HG02840 (cell line): ENCODE measurements at regions not wholly inside any gene's neighbourhood (a gene's known extent, or its start where the extent isn't known, plus 50 kb on each side); places are given as distances from the start of the nearest gene placed in this dataset.
"Not testable (repeated sequence)": the region's sequence is repeated elsewhere in the genome, so short reads cannot be mapped to it uniquely, and the experiment has no call there.

Source experiments
- ATAC-seq: cut with Tn5 transposase; IDR thresholded peaks from one replicate; pipeline ENCODE4 v1.9.1; 2021; ENCODE audit warnings: mild to moderate bottlenecking, moderate library complexity, moderate number of reproducible peaks; ENCODE audit not compliant: unreplicated experiment, low FRiP score

- no peak for ATAC-seq
These were observed 88.9 kb downstream of the ADCYAP1 start for GRCh38 chr18:993560-993959.

- ATAC-seq = no peak
These were observed 91.0 kb downstream of the ADCYAP1 start for GRCh38 chr18:995629-996028.

GRCh38 chr18:997499-997898 lies 92.8 kb downstream of the ADCYAP1 start:
- ATAC-seq = no peak

- ATAC-seq = no peak
These were observed 94.3 kb downstream of the ADCYAP1 start for GRCh38 chr18:998936-999335.

- no peak for ATAC-seq
These were observed 98.0 kb downstream of the ADCYAP1 start for GRCh38 chr18:1002653-1003178.

GRCh38 chr18:1003499-1003898 lies 98.8 kb downstream of the ADCYAP1 start:
- no peak for ATAC-seq

- ATAC-seq = no peak
These were observed 101.6 kb downstream of the ADCYAP1 start for GRCh38 chr18:1006304-1006703.

- no peak for ATAC-seq
These were observed 102.3 kb downstream of the ADCYAP1 start for GRCh38 chr18:1006965-1007364.

GRCh38 chr18:1011349-1011748 lies 106.7 kb downstream of the ADCYAP1 start:
- no peak for ATAC-seq

- no peak for ATAC-seq
These were observed 108.1 kb downstream of the ADCYAP1 start for GRCh38 chr18:1012775-1013174.

- no peak for ATAC-seq
These were observed 109.3 kb downstream of the ADCYAP1 start for GRCh38 chr18:1013951-1014350.

GRCh38 chr18:1014509-1014908 lies 109.8 kb downstream of the ADCYAP1 start:
- ATAC-seq = no peak

GRCh38 chr18:1014951-1015624 lies 110.4 kb downstream of the ADCYAP1 start:
- ATAC-seq = no peak

GRCh38 chr18:1015777-1016176 lies 111.1 kb downstream of the ADCYAP1 start:
- ATAC-seq = no peak

- ATAC-seq = no peak
These were observed 112.8 kb downstream of the ADCYAP1 start for GRCh38 chr18:1017227-1018058.

- ATAC-seq = no peak
These were observed 113.6 kb downstream of the ADCYAP1 start for GRCh38 chr18:1018181-1018681.

- no peak for ATAC-seq
These were observed 114.5 kb downstream of the ADCYAP1 start for GRCh38 chr18:1019191-1019590.

- no peak for ATAC-seq
These were observed 116.2 kb downstream of the ADCYAP1 start for GRCh38 chr18:1020731-1021344.

GRCh38 chr18:1026930-1027329 lies 122.3 kb downstream of the ADCYAP1 start:
- no peak for ATAC-seq

- not testable (repeated sequence) for ATAC-seq
These were observed 128.4 kb downstream of the ADCYAP1 start for GRCh38 chr18:1033092-1033491.

- ATAC-seq = no peak
These were observed 130.3 kb downstream of the ADCYAP1 start for GRCh38 chr18:1034971-1035370.
